ENCODE measurements at regions not wholly inside any gene's neighbourhood (a gene's known extent, or its start where the extent isn't known, plus 50 kb on each side); places are given as distances from the start of the nearest gene placed in this dataset.
"Not testable (repeated sequence)": the region's sequence is repeated elsewhere in the genome, so short reads cannot be mapped to it uniquely, and the experiment has no call there.

DNA sequence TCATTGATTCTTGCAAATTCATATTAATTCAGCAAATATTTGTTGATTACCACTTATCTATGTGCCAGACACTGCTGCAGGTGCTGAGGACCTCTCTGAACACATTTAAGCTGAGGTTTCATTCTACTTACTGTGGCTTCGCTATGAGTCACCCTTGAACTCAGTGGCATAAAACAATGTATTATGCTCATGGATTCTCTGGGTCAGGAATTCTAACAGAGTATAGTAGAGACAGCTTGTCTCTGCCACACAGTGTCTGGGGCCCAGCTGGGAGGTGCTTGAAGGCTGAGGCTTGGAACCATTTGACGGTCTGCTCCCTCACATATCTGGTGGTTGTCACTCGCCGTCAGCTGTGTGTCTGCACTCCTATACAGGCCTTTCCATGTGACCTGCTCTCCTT is 124.3 kb upstream of the NR3C1 start:
- DNase-seq (ENCODE audit: low spot score) = no peak

DNA sequence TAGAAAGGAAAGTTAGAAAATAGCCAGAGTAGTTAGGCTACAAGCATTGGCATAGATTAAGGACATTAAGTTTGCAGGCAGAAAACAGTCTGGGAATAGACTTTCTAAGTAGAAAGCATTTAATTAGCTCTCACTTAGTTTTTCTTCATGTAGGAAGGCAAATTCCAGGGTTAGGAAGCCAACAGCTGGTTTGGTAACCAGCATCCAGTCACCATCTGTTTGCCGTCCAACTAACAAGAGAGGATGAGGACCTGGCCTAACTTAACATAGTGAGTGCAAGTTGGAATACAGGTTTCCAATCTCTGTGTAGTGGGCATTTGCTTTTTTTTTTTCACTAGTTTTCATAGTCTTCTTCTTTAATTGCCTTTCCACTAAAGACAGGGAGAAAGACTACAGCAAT is 121.7 kb upstream of the NR3C1 start:
- no peak for DNase-seq (ENCODE audit: low spot score)

GRCh38 chr5:143524338-143524945 is 121.0 kb upstream of the NR3C1 start:
- no peak for DNase-seq (ENCODE audit: low spot score)

- no peak for DNase-seq (ENCODE audit: low spot score)
Measured at GRCh38 chr5:143521846-143522400, 118.4 kb upstream of the NR3C1 start.

- no peak for DNase-seq (ENCODE audit: low spot score)
Measured at GRCh38 chr5:143521141-143521540, 117.7 kb upstream of the NR3C1 start.

DNA sequence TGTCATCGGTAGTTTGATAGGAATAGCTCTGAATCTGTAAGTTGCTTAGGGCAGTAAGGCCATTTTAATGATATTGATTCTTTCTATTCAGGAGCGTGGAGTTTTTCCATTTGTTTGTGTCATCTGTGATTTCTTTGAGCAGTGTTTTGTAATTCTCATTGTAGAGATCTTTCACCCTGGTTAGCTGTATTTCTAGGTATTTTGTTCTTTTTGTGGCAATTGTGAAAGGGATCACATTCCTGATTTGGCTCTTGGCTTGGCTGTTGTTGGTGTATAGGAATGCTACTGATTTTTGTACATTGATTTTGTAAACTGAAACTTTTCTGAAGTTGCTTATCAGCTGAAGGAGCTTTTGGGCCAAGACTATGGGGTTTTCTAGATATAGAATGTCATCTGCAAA is 115.7 kb upstream of the NR3C1 start:
- DNase-seq (ENCODE audit: low spot score) = not testable (repeated sequence)

DNA sequence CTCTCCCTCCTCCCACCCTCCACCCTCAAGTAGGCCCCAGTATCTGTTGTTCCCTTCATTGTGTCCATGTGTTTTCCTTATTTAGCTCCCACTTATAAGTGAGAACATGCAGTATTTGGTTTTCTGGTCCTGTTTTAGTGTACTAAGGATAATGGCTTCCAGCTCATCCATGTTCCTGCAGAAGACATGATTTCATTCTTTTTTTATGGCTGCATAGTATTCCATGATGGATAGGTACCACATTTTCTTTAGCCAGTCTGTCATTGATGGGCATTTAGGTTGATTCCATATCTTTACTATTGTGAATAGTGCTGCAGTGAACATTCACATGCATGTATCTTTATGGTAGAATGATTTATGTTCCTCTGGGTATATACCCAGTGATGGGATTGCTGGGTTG is 114.3 kb upstream of the NR3C1 start:
- not testable (repeated sequence) for DNase-seq (ENCODE audit: low spot score)

- no peak for DNase-seq (ENCODE audit: low spot score)
Measured at GRCh38 chr5:143516249-143516648, 112.8 kb upstream of the NR3C1 start.

GRCh38 chr5:143515829-143516228 is 112.3 kb upstream of the NR3C1 start:
- DNase-seq (ENCODE audit: low spot score) = no peak

DNA sequence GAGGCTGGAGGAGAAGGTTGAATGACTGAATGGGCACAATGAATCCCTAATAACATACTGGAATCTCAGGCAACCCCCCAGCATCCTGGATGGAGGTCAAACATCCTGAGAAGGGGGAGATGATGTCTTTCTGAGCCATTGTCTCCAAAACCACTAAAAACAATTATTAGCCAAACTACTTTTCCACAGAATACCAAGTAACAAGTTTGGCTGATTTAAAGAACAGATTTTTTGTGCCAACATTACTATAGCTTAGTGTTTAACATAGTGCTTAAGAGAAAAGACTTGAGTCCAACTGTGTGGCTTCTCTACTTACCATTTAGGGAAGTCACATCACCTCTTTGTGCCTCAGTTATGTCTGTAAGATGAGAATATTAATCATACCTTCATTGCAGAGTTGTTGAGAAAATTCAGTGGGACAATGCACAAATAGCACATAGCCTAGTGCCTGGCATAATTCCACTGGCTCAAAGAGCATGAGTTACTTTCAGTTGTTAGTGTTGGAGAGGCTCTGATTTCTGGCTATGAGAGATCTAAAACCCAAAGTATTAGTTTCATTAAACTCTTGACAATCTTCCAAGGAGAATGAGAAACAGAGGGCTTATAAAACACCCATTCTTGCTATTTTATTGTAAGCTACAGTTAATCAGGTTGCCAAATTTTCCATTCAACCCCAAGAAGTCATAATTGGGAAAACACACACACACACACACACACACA is 111.3 kb upstream of the NR3C1 start:
- DNase-seq (ENCODE audit: low spot score) = no peak

- DNase-seq (ENCODE audit: low spot score) = no peak
Measured at GRCh38 chr5:143513720-143514119, 110.2 kb upstream of the NR3C1 start.

- no peak for DNase-seq (ENCODE audit: low spot score)
Measured at GRCh38 chr5:143511736-143512135, 108.2 kb upstream of the NR3C1 start.

GRCh38 chr5:143509758-143510221 is 106.3 kb upstream of the NR3C1 start:
- no peak for DNase-seq (ENCODE audit: low spot score)

DNA sequence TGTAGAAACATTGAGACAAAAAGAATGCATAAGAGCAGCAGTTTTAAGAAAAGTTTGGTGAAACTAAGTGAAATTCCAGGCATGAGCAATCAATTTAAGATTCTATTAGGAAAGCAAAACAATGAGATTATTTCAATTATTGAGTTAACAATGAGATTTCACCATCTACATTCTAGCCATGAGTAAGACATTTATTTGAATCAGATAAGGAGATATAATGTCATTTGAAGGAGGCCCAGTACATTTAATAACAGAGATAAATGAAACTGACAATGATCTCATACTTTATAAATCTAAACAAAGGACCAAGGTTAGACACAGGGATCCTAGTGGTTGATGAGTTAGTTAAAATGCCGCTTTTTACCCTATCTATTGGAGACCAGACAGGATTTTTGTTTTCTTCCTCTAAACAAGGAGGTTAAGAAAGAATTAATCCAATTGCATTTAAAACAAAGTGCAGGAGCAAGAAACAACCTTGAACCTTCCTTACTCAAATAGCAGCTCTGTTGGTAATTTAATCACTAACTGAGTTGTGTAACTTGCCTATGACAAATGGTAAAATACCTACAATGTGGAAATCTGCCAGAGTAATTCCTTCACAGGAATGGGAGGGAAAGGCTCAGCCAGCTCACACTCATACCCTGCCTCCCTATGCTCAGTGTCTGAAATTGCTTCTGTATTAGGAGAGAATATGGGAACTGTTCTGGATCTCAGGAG is 103.5 kb upstream of the NR3C1 start:
- DNase-seq (ENCODE audit: low spot score) = no peak

- no peak for DNase-seq (ENCODE audit: low spot score)
Measured at GRCh38 chr5:143505934-143506333, 102.4 kb upstream of the NR3C1 start.

DNA sequence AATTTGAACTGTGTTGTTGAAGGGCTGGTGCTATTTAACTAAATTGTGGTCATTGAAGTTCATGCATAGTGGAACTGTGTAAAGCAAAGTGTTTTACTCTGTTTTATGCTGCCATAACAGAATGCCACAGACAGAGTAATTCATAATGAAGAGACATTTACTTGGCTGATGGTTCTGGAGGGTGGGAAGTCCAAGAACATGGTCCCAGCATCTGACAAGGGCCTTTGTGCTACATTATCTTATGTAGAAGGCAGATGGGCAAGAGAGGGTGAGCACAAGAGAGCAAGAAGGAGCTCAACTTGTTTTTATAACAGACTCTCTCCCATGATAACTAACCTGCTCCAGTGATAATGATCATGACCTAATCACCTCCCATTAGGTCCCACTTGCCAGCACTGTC is 101.9 kb upstream of the NR3C1 start:
- no peak for DNase-seq (ENCODE audit: low spot score)

GRCh38 chr5:143501310-143502044 is 98.0 kb upstream of the NR3C1 start:
- DNase-seq (ENCODE audit: low spot score) = no peak

DNA sequence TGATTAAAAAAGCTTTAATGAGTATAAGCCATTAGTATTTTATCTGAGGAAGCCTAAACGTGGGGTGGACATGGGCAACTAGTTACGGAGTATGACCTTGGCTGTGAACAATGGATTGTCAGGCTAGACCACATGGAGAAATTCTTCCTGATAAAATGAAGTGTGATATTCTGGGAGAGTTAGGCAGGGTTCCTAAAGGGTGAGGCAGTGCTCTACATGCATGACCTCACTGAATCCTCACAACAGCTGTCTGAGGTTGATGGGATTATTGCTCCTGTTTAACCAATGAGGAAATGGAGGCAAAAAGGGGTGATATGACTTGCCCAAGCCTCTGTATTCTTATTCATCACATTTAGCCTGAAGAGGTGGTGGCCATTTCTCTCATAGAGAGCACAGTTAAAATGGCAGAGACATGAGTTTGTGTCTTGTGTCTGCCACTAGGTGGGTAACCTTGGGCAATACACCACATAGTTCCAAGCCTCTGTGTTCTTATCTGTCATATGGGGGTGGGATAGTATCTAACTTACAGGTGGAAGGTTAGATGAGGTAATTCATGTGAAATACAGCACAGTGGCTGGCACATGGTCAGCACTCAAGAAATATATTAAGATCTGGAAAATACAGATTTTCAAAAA is 96.1 kb upstream of the NR3C1 start:
- no peak for DNase-seq (ENCODE audit: low spot score)

GRCh38 chr5:143498821-143499220 is 95.3 kb upstream of the NR3C1 start:
- no peak for DNase-seq (ENCODE audit: low spot score)

DNA sequence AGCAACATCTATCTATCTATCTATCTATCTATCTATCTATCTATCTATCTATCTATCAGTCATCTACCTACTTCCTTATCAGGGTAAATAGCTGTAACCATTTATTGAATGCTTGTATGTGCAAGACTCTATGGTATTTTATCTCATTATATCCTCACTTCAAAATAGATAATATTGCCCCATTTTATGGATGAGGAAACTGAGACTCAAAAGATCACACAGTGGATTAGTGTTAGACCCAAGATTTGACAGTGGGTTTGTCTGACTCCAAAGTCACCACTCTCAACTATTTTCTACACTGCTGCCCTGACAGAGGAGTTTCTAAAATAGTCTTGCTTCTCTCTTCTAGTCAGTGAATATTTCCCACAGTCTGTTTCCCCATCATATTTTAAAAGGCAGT is 94.3 kb upstream of the NR3C1 start:
- DNase-seq (ENCODE audit: low spot score) = no peak

- no peak for DNase-seq (ENCODE audit: low spot score)
Measured at GRCh38 chr5:143496943-143497342, 93.5 kb upstream of the NR3C1 start.

DNA sequence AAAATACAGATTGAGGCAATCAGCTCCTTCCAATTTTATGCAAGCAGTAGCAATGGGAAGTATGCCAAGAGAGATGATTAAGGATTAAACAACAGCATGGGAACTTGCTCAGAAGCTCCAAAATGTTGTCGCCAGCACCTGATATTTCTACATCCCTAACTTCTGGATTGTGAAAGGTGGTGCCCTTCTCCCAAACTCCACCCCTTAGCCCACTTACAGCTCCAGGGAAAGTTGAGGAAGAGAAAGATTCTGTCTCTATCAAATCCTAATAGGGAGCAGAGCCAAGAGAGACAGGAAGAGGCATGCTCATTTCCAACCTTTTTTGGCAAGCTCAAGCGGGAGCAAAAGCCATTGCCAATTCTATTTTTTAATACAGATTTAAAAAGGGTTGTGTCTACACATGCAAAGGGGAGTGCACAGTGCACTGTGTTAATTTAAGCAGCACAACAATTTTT is 92.4 kb upstream of the NR3C1 start:
- DNase-seq (ENCODE audit: low spot score) = no peak

Data from CD4-positive, alpha-beta T cell treated with Interleukin-2 at 100 ng/mL for 4 hours (primary cell).